CD14-positive monocyte (primary cell): ENCODE measurements at regions not wholly inside any gene's neighbourhood (a gene's known extent, or its start where the extent isn't known, plus 50 kb on each side); places are given as distances from the start of the nearest gene placed in this dataset.

Experiments
- DNase-seq, 3 donors: peaks; one replicate each; pipeline ENCODE4 v3.0.0-alpha.2; 2011 to 2022
- H2AFZ ChIP-seq: 2 replicates; pipeline ENCODE4 v1.6.0; 2012; ENCODE audit warnings: mild to moderate bottlenecking, low read depth, low read length, inconsistent platforms; ENCODE audit not compliant: insufficient read depth, poor library complexity, severe bottlenecking
- H3K27ac ChIP-seq, 2 donors: 1 replicate in 1 of 2; 2 replicates in 1 of 2; pipeline ENCODE4 v1.5.1; 2012 to 2013; ENCODE audit warnings: low read length in 2 of 2, control low read depth in 1 of 2, inconsistent platforms in 1 of 2, low read depth in 1 of 2, mild to moderate bottlenecking in 1 of 2
- H3K27me3 ChIP-seq, 2 donors: one replicate each; pipeline versions ENCODE4 v1.6.0 to v1.6.1; 2011 to 2013; ENCODE audit warnings: low read length in 2 of 2; ENCODE audit not compliant: control insufficient read depth in 2 of 2, insufficient read depth in 2 of 2
- H3K36me3 ChIP-seq, 2 donors: replicated peaks in 1 of 2; 1 replicate in 1 of 2; 2 replicates in 1 of 2; pipeline versions ENCODE4 v1.5.1 to v1.6.1; 2012 to 2013; ENCODE audit warnings: low read length in 2 of 2, control low read depth in 1 of 2, inconsistent platforms in 1 of 2, mild to moderate bottlenecking in 1 of 2; ENCODE audit not compliant: insufficient read depth in 2 of 2, control insufficient read depth in 1 of 2
- H3K4me1 ChIP-seq, 2 donors: 1 replicate in 1 of 2; 2 replicates in 1 of 2; pipeline versions ENCODE4 v1.5.1 to v1.6.1; 2012 to 2013; ENCODE audit warnings: low read length in 2 of 2, control low read depth in 1 of 2, inconsistent platforms in 1 of 2, mild to moderate bottlenecking in 1 of 2, moderate library complexity in 1 of 2; ENCODE audit not compliant: insufficient read depth in 2 of 2, control insufficient read depth in 1 of 2
- H3K4me2 ChIP-seq: replicated peaks from 2 replicates; pipeline ENCODE3; 2012; ENCODE audit warnings: low read length, moderate library complexity, mild to moderate bottlenecking; ENCODE audit not compliant: poor library complexity, severe bottlenecking; ENCODE audit errors: extremely low read depth
- H3K4me3 ChIP-seq, 3 experiments: fragments of 200-600 bp in 1 of 3; sonication (generic) in 1 of 3; replicated peaks in 1 of 3; 1 replicate in 2 of 3; 2 replicates in 1 of 3; pipeline ENCODE4 v1.5.1; 2011 to 2013; ENCODE audit warnings: low read length in 3 of 3, mild to moderate bottlenecking in 3 of 3, control low read depth in 2 of 3, low read depth in 2 of 3, inconsistent platforms in 1 of 3, moderate library complexity in 1 of 3
- H3K79me2 ChIP-seq: 2 replicates; pipeline ENCODE4 v1.6.0; 2012; ENCODE audit warnings: mild to moderate bottlenecking, control low read depth, inconsistent platforms, low read length, moderate library complexity; ENCODE audit not compliant: insufficient read depth
- H3K9ac ChIP-seq: 2 replicates; pipeline ENCODE4 v1.6.0; 2017; ENCODE audit warnings: low read length, mild to moderate bottlenecking; ENCODE audit not compliant: insufficient read depth, poor library complexity, severe bottlenecking
- H3K9me3 ChIP-seq, 2 donors: replicated peaks in 1 of 2; 1 replicate in 1 of 2; 2 replicates in 1 of 2; pipeline versions ENCODE4 v1.5.1 to v1.6.1; 2012 to 2013; ENCODE audit warnings: low read length in 2 of 2, control low read depth in 1 of 2; ENCODE audit not compliant: control insufficient read depth in 1 of 2, insufficient read depth in 1 of 2
- H4K20me1 ChIP-seq: 2 replicates; pipeline ENCODE4 v1.6.0; 2012; ENCODE audit warnings: mild to moderate bottlenecking, low read length, control low read depth, moderate library complexity; ENCODE audit not compliant: insufficient read depth
- H3K27ac Mint-ChIP-seq, 7 donors: one replicate each; pipeline ENCODE4 v1.8.0; 2020; ENCODE audit warnings: mild to moderate bottlenecking in 7 of 7, mixed read lengths in 7 of 7, moderate library complexity in 6 of 7, inconsistent platforms in 2 of 7
- H3K27me3 Mint-ChIP-seq, 3 donors: one replicate each; pipeline ENCODE4 v1.8.0; 2021 to 2022; ENCODE audit warnings: low read depth in 3 of 3, mild to moderate bottlenecking in 3 of 3, mixed read lengths in 3 of 3, moderate library complexity in 3 of 3, inconsistent platforms in 1 of 3
- H3K36me3 Mint-ChIP-seq, 2 donors: one replicate each; pipeline ENCODE4 v1.8.0; 2020; ENCODE audit warnings: mixed read lengths in 2 of 2, inconsistent platforms in 1 of 2, mild to moderate bottlenecking in 1 of 2
- H3K4me1 Mint-ChIP-seq: one replicate; pipeline ENCODE4 v1.8.0; 2020; ENCODE audit warnings: mild to moderate bottlenecking, mixed read lengths
- H3K4me3 Mint-ChIP-seq, 2 donors: one replicate each; pipeline ENCODE4 v1.8.0; 2020; ENCODE audit warnings: mild to moderate bottlenecking in 2 of 2, mixed read lengths in 2 of 2, moderate library complexity in 1 of 2
- H3K9me3 Mint-ChIP-seq, 7 donors: one replicate each; pipeline ENCODE4 v1.8.0; 2020 to 2022; ENCODE audit warnings: mixed read lengths in 7 of 7, mild to moderate bottlenecking in 6 of 7, moderate library complexity in 6 of 7, inconsistent platforms in 2 of 7
- CTCF ChIP-seq: fragments of 200-600 bp; IDR thresholded peaks from one replicate; pipeline ENCODE4 v1.8.0; 2022; ENCODE audit warnings: antibody characterized with exemption, mild to moderate bottlenecking
- WGBS: methylation state at CpG from one replicate; pipeline ENCODE4 v1.1.5; 2013; ENCODE audit warnings: missing lambda C conversion rate; ENCODE audit not compliant: insufficient coverage; 5-methylcytosine and 5-hydroxymethylcytosine counted together
- intact Hi-C, 2 donors: fragments of 100-400 bp; cut with micrococcal nuclease; formaldehyde crosslinking; loops; one replicate each; pipeline versions ENCODE4 v1.15.0 to v1.15.1; 2023

GRCh38 chr16:87094556-87094865 lies 222.7 kb downstream of the C16orf95 start:
- no peaks in the 10 kb centered on the region for H3K27me3 ChIP-seq
- H3K9ac ChIP-seq: no peak overlapping the region
- WGBS: no CpG with 5 or more reads among the region's 5 CpGs
- no peak overlapping the region for H3K27ac Mint-ChIP-seq
- H3K4me3 ChIP-seq: no peak overlapping the region
- peaks cover 0 to 9% (median 5%) of the 10 kb centered on the region in 3 donors for H3K27me3 Mint-ChIP-seq
- no peaks in the 10 kb centered on the region for H3K4me1 ChIP-seq
- no peaks in the 10 kb centered on the region for H3K36me3 ChIP-seq
- no peaks in the 10 kb centered on the region for H3K9me3 ChIP-seq
- H4K20me1 ChIP-seq: no peaks in the 10 kb centered on the region
- H3K4me3 Mint-ChIP-seq: no peak overlapping the region
- intact Hi-C loops: no loop called here
- DNase-seq: no peak
- no peak overlapping the region for H3K27ac ChIP-seq
- H3K4me1 Mint-ChIP-seq: no peaks in the 10 kb centered on the region
- no peak overlapping the region for H2AFZ ChIP-seq
- no peaks in the 10 kb centered on the region for H3K36me3 Mint-ChIP-seq
- H3K79me2 ChIP-seq: no peaks in the 10 kb centered on the region
- no peak overlapping the region for H3K4me2 ChIP-seq
- TF ChIP-seq CTCF: no peak
- peaks cover 0 to 3% (median 0%) of the 10 kb centered on the region in 7 donors for H3K9me3 Mint-ChIP-seq

GRCh38 chr16:87095271-87095670 lies 221.9 kb downstream of the C16orf95 start:
- intact Hi-C loops: no loop called here
- no peaks in the 10 kb centered on the region for H3K79me2 ChIP-seq
- Mint-ChIP-seq H3K4me3 (no peak overlapping the region), H3K4me1 (no peaks in the 10 kb centered on the region), H3K27ac (no peak overlapping the region), H3K9me3 (peaks cover 0 to 3% (median 0%) of the 10 kb centered on the region in 7 donors), H3K27me3 (peaks cover 2 to 8% (median 7%) of the 10 kb centered on the region in 3 donors), H3K36me3 (no peaks in the 10 kb centered on the region)
- no peak overlapping the region for H3K9ac ChIP-seq
- WGBS: 100% methylated on average over 2 of the region's 5 CpGs
- no peak overlapping the region for H3K4me3 ChIP-seq
- no peaks in the 10 kb centered on the region for H3K4me1 ChIP-seq
- no peaks in the 10 kb centered on the region for H3K9me3 ChIP-seq
- no peak for DNase-seq
- no peak for TF ChIP-seq CTCF
- H2AFZ ChIP-seq: no peak overlapping the region
- H3K4me2 ChIP-seq: no peak overlapping the region
- no peaks in the 10 kb centered on the region for H4K20me1 ChIP-seq
- no peaks in the 10 kb centered on the region for H3K27me3 ChIP-seq
- H3K36me3 ChIP-seq: no peaks in the 10 kb centered on the region
- H3K27ac ChIP-seq: no peak overlapping the region
